ENCODE measurements at regions not wholly inside any gene's neighbourhood (a gene's known extent, or its start where the extent isn't known, plus 50 kb on each side); places are given as distances from the start of the nearest gene placed in this dataset.

DNA sequence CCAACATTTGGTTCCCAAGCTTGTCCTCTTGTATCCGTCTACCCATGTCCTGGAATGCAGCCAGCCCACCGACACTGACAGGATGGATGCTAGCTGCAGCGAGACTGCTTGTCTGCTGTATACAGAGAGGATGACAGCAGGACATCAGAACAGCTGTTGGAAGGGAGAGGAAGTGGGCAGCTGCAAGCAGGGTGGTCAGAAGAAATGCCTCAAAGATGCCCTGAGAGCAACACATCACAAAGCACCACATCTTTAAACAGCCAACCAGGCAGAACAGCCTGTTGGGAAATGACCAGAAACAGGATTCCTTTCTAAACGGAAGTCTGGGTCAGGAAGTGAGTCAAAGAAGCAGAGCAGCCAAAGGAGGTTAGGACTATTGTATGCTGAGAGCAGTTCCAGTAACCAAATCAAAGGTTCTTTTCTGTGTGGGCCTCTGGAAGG is 219.1 kb downstream of the NDUFS4 start:
- TF ChIP-seq POLR2A (IDR thresholded peaks at IDR 0.05; ENCODE audit: control extremely low read depth in 1 of 2, low read depth in 2 of 2, low read length in 2 of 2): no peak
- no peak for TF ChIP-seq SIN3A (conservative IDR thresholded peaks at IDR 0.05 in 1 of 2, IDR thresholded peaks at IDR 0.05 in 1 of 2; ENCODE audit: low read depth in 1 of 2, low read length in 2 of 2)
- no peak for TF ChIP-seq POLR2AphosphoS5 (IDR thresholded peaks at IDR 0.05; ENCODE audit: low read depth, low read length)
- no peak for TF ChIP-seq EZH2 (IDR thresholded peaks at IDR 0.05; ENCODE audit: low read depth, low read length, severe bottlenecking)
- TF ChIP-seq, protein P1, sequence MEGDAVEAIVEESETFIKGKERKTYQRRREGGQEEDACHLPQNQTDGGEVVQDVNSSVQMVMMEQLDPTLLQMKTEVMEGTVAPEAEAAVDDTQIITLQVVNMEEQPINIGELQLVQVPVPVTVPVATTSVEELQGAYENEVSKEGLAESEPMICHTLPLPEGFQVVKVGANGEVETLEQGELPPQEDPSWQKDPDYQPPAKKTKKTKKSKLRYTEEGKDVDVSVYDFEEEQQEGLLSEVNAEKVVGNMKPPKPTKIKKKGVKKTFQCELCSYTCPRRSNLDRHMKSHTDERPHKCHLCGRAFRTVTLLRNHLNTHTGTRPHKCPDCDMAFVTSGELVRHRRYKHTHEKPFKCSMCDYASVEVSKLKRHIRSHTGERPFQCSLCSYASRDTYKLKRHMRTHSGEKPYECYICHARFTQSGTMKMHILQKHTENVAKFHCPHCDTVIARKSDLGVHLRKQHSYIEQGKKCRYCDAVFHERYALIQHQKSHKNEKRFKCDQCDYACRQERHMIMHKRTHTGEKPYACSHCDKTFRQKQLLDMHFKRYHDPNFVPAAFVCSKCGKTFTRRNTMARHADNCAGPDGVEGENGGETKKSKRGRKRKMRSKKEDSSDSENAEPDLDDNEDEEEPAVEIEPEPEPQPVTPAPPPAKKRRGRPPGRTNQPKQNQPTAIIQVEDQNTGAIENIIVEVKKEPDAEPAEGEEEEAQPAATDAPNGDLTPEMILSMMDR (IDR thresholded peaks at IDR 0.05; ENCODE audit: control extremely low read depth in 1 of 3, insufficient read depth in 1 of 3, low read depth in 1 of 3, low read length in 3 of 3): no peak
- no peak for TF ChIP-seq GABPA (IDR thresholded peaks at IDR 0.05; ENCODE audit: borderline replicate concordance, insufficient read depth, low read length)
- TF ChIP-seq, protein P2, sequence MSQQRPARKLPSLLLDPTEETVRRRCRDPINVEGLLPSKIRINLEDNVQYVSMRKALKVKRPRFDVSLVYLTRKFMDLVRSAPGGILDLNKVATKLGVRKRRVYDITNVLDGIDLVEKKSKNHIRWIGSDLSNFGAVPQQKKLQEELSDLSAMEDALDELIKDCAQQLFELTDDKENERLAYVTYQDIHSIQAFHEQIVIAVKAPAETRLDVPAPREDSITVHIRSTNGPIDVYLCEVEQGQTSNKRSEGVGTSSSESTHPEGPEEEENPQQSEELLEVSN (IDR thresholded peaks at IDR 0.05): no peak
- TF ChIP-seq SUZ12 (IDR thresholded peaks at IDR 0.05; ENCODE audit: low read length): no peak
- TF ChIP-seq CHD2 (IDR thresholded peaks at IDR 0.05; ENCODE audit: low read length): no peak
- TF ChIP-seq, protein P3, sequence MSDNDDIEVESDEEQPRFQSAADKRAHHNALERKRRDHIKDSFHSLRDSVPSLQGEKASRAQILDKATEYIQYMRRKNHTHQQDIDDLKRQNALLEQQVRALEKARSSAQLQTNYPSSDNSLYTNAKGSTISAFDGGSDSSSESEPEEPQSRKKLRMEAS (IDR thresholded peaks at IDR 0.05): no peak
